Activated CD4-positive, alpha-beta memory T cell treated with anti-CD3 and anti-CD28 coated beads, Interleukin-2, amount 10 ng/mL, durations not matched to agents 7 days and 5 days (primary cell): ENCODE measurements at regions not wholly inside any gene's neighbourhood (a gene's known extent, or its start where the extent isn't known, plus 50 kb on each side); places are given as distances from the start of the nearest gene placed in this dataset.

Experiments used
- CTCF ChIA-PET: fragments of 350-600 bp; sonication (Branson Sonifier 250); formaldehyde crosslinking; loops from one replicate; lab custom pipeline; 2021; ENCODE audit warnings: antibody characterized with exemption, inconsistent platforms; lab: Charles Lee
- POLR2A ChIA-PET: fragments of 350-600 bp; sonication (Branson Sonifier 250); formaldehyde crosslinking; loops from one replicate; lab custom pipeline; 2021; ENCODE audit warnings: antibody characterized with exemption; lab: Charles Lee
- DNase-seq: peaks from one replicate; pipeline ENCODE4 v3.0.0-alpha.2; 2020
- H3K27ac Mint-ChIP-seq: one replicate; pipeline ENCODE4 v1.8.0; 2021; ENCODE audit warnings: mild to moderate bottlenecking, mixed read lengths
- H3K27me3 Mint-ChIP-seq: one replicate; pipeline ENCODE4 v1.8.0; 2021; ENCODE audit warnings: mixed read lengths
- H3K36me3 Mint-ChIP-seq: one replicate; pipeline ENCODE4 v1.8.0; 2021; ENCODE audit warnings: low read depth, mixed read lengths
- H3K4me1 Mint-ChIP-seq: one replicate; pipeline ENCODE4 v1.8.0; 2021; ENCODE audit warnings: mixed read lengths
- H3K4me3 Mint-ChIP-seq: one replicate; pipeline ENCODE4 v1.8.0; 2021; ENCODE audit warnings: mild to moderate bottlenecking, mixed read lengths
- H3K9me3 Mint-ChIP-seq: one replicate; pipeline ENCODE4 v1.8.0; 2021; ENCODE audit warnings: mixed read lengths

DNA sequence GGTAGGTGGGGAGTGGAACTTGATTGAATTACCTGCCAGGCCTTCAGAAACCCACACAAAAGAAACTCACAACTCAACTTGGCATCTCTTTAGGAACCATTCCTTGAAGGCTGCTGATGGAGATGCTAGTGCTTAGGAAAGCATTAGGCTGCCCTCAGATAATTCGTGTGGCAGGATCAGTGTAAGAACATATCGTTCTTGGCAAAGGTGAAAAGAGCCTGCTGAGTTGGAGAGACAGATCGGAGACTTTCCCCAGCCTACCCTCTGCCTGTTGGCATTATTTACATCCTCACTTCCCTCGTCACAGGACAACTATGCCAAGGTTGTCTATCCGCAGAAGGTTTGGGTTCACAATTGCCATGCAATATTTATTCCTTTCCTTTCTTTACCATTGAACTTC is 120.0 kb upstream of the HS3ST3A1 start:
- H3K4me3 Mint-ChIP-seq = no peak overlapping the region
- ChIA-PET CTCF (no interaction called here), POLR2A (no interaction called here)
- no peaks in the 10 kb centered on the region for H3K36me3 Mint-ChIP-seq
- no peak overlapping the region for H3K27ac Mint-ChIP-seq
- no peaks in the 10 kb centered on the region for H3K27me3 Mint-ChIP-seq
- H3K9me3 Mint-ChIP-seq = peaks cover 2% of the 10 kb centered on the region
- no peak for DNase-seq
- no peaks in the 10 kb centered on the region for H3K4me1 Mint-ChIP-seq

DNA sequence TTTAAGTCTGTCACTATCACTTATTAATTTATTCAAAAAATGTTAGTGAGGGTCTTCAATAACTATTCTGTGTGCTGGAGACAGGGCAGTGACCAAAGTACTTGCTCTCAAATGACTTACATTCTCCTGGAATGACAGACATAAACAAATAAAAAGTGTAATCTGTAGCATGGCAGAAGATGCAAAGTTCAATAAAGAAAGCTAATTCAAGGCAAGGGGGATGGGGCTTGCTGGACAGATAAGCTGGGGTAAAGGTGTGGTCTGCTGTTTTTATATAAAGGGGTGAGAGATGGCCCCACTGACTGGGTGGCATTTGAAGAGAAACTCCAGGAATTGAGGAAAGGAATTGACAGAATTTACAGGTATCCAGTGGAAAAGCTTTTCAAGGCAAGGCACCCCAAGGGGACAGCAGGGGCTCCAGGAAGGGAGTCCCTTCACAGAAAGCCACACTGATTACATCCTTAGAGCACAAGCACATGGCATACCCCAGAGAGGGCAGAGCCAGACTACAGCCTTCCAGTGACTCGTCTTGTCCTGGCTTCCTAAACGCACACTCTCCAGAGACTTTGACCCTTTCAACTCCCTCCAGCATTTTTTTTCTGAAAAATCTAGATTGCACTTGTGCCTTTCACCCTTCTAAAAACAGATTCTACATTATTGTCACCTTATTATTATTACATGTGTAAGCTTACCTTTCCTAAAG is 123.7 kb upstream of the HS3ST3A1 start:
- no peak for DNase-seq
- POLR2A ChIA-PET = no interaction called here
- Mint-ChIP-seq H3K27me3 (peaks cover 2% of the 10 kb centered on the region), H3K27ac (no peak overlapping the region), H3K36me3 (no peaks in the 10 kb centered on the region), H3K4me3 (no peak overlapping the region), H3K9me3 (no peaks in the 10 kb centered on the region), H3K4me1 (no peaks in the 10 kb centered on the region)
- CTCF ChIA-PET = no interaction called here

DNA sequence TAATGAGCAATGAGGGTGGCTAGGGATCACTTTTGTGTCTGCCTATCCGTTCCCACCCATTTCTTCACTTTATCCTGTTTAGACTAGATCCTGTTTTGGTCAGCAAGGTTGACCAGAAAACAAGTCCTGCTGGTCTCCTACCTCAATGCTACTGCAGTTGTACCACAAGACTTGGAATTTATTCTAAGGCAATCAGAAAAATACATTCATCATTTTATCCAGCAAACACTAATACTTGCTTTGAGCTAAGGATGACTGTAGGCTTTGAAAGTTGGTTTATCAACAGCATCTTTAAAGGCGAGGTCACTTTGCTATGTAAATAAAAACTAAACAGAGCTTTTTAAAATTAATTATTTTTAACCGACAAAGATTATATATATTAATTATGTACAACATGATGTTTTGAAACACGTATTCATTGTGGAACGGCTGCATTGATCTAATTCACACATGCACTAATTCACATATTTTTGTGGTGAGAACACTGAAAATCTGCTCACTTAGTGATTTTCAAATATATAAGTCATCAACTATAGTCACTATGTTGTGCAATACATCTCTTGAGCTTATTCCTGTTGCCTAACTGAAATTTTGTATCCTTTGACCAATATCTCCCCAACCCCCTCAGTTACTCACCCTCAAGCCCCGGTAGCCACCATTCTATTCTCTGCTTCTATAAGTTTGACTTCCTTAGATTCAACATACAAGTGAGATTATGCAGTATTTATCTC is 125.9 kb upstream of the HS3ST3A1 start:
- DNase-seq = no peak
- no peaks in the 10 kb centered on the region for H3K9me3 Mint-ChIP-seq
- H3K27me3 Mint-ChIP-seq = peaks cover 2% of the 10 kb centered on the region
- H3K4me1 Mint-ChIP-seq = no peaks in the 10 kb centered on the region
- no peaks in the 10 kb centered on the region for H3K36me3 Mint-ChIP-seq
- ChIA-PET POLR2A (no interaction called here), CTCF (no interaction called here)
- H3K27ac Mint-ChIP-seq = no peak overlapping the region
- no peak overlapping the region for H3K4me3 Mint-ChIP-seq

DNA sequence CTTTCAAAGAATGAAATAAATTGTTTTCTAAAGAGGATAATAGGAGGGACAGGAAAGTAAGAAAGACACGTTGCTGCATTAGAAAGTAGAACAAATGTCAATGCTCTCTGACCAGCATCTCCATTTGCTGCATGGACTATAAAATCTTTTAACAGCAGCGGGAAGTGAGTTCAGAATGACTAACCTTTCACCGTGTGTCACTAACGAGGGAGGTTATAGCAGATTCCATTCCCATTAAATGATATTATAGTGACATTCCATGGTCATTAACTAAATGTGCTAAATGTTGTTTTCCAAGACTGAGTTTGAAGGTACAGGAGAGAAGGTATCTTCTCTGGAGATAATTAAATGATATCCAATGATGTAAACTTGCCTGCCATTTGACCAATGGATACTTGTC is 127.1 kb upstream of the HS3ST3A1 start:
- no peak overlapping the region for H3K27ac Mint-ChIP-seq
- ChIA-PET POLR2A (no interaction called here), CTCF (no interaction called here)
- H3K9me3 Mint-ChIP-seq = no peaks in the 10 kb centered on the region
- H3K36me3 Mint-ChIP-seq = no peaks in the 10 kb centered on the region
- no peaks in the 10 kb centered on the region for H3K4me1 Mint-ChIP-seq
- peaks cover 2% of the 10 kb centered on the region for H3K27me3 Mint-ChIP-seq
- no peak overlapping the region for H3K4me3 Mint-ChIP-seq
- no peak for DNase-seq

DNA sequence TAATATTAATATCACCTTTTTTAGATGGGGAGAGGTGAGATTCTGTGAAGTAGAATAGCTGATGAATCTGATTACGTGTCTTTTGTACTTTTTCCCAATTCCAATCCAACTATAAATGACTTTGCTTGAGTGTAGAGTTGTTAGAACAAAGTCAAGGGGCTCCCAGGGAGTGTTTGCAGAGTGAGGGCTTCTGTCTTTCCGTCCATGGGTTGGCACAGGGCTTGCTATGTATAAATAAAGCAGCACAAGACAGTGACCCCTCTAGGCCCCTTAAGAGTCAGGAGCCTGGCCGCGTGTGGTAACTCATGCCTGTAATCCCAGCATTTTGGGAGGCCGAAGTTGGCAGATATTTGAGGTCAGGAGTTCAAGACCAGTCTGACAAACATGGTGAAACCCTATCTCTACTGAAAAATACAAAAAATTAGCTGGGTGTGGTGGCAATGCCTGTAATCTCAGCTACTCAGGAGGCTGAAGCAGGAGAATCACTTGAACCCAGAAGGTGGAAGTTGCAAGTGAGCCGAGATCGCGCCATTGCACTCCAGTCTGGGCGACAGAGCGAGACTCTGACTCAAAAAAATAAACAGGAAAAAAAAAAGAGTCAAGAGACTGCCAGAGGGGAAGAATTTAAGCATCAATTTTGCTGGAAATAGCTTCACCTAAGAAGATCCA is 127.9 kb upstream of the HS3ST3A1 start:
- DNase-seq = no peak
- H3K36me3 Mint-ChIP-seq = no peaks in the 10 kb centered on the region
- no peak overlapping the region for H3K27ac Mint-ChIP-seq
- peaks cover 2% of the 10 kb centered on the region for H3K27me3 Mint-ChIP-seq
- H3K4me1 Mint-ChIP-seq = no peaks in the 10 kb centered on the region
- no peak overlapping the region for H3K4me3 Mint-ChIP-seq
- ChIA-PET CTCF (no interaction called here), POLR2A (no interaction called here)
- no peaks in the 10 kb centered on the region for H3K9me3 Mint-ChIP-seq

DNA sequence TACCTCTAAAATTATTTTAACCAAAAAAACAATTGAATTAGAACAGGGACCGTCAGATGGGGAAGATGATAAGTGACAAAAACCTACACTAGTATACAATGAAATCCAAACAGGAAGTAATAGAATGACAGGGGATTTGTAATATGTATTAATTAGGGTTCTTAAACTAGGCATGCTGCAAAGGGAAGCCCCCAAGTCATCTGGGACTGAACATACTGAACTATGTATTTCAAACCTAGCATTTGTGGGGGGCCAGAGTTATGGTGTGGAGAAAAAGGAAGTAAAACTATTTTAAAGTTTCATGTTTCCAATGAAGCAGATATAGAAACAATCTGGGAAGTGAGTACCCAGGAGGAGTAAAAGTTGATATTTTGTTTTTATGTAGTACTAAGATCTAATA is 133.2 kb upstream of the HS3ST3A1 start:
- H3K27ac Mint-ChIP-seq = no peak overlapping the region
- H3K9me3 Mint-ChIP-seq = no peaks in the 10 kb centered on the region
- H3K36me3 Mint-ChIP-seq = no peaks in the 10 kb centered on the region
- H3K27me3 Mint-ChIP-seq = no peaks in the 10 kb centered on the region
- no peak for DNase-seq
- H3K4me3 Mint-ChIP-seq = no peak overlapping the region
- ChIA-PET CTCF (no interaction called here), POLR2A (no interaction called here)
- no peaks in the 10 kb centered on the region for H3K4me1 Mint-ChIP-seq

DNA sequence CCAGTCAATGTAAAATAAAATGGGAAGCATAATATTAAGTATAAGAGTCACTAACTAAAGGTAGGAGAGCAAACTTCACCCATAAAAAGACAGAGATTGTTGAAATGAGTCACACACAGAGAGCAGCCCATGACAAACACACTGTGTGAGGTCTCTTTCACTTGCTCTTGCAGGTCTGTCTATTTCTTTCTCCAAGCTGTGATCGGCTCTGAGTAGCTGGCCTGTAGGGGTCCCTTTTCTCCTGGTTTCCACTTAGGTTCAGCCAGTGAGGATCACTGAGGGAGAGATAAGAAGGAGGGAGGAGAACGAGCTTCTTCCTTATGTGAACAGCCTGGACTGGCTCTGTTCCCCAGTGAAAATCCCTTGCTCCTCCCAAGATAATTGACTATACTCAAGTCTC is 133.7 kb upstream of the HS3ST3A1 start:
- no peaks in the 10 kb centered on the region for H3K4me1 Mint-ChIP-seq
- no peak overlapping the region for H3K27ac Mint-ChIP-seq
- ChIA-PET POLR2A (no interaction called here), CTCF (no interaction called here)
- no peaks in the 10 kb centered on the region for H3K9me3 Mint-ChIP-seq
- H3K4me3 Mint-ChIP-seq = no peak overlapping the region
- no peak for DNase-seq
- no peaks in the 10 kb centered on the region for H3K36me3 Mint-ChIP-seq
- no peaks in the 10 kb centered on the region for H3K27me3 Mint-ChIP-seq

DNA sequence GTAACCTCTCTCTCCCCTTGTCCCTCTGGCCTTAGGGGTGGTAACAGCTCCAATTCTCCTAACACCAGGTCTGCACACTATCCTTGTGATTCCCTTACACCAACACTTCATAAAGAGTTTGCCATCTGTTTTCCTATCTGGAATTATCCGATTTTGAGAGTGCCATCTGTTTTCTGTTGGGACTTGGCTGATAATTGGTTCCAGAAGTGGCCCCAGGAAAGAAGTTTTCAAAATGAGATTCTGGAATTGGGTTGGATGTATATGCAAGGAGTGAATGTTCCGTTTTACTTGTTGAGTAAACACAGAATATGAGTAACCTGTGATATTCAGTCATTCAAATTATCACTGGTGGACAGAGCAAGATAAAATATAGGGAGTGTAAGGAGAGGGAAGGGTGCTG is 134.1 kb upstream of the HS3ST3A1 start:
- CTCF ChIA-PET = no interaction called here
- H3K4me3 Mint-ChIP-seq = no peak overlapping the region
- H3K4me1 Mint-ChIP-seq = no peaks in the 10 kb centered on the region
- H3K27me3 Mint-ChIP-seq = no peaks in the 10 kb centered on the region
- H3K27ac Mint-ChIP-seq = no peak overlapping the region
- POLR2A ChIA-PET = no interaction called here
- no peaks in the 10 kb centered on the region for H3K36me3 Mint-ChIP-seq
- H3K9me3 Mint-ChIP-seq = no peaks in the 10 kb centered on the region
- no peak for DNase-seq

DNA sequence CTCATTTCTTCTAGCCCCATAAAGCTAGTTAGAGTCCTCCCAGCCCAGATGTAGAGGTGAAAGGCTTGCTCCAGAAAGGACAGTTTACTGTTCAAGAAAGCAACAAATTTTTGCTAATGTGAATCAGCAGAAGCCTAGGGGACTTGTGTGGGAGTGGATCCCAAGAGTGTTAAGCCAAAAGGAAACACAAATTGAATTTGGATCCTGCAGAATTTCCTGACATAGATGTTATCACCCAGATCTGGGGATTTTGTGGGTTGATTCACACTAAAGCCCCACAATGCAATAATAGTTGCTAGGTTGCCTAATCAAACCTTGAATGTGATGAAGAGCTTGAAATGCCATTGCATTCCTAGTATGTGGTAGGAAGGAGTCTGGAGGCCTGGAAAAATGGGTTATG is 135.2 kb upstream of the HS3ST3A1 start:
- no peaks in the 10 kb centered on the region for H3K36me3 Mint-ChIP-seq
- no peak overlapping the region for H3K4me3 Mint-ChIP-seq
- DNase-seq = no peak
- no peaks in the 10 kb centered on the region for H3K27me3 Mint-ChIP-seq
- no peaks in the 10 kb centered on the region for H3K9me3 Mint-ChIP-seq
- ChIA-PET CTCF (no interaction called here), POLR2A (no interaction called here)
- no peak overlapping the region for H3K27ac Mint-ChIP-seq
- no peaks in the 10 kb centered on the region for H3K4me1 Mint-ChIP-seq

DNA sequence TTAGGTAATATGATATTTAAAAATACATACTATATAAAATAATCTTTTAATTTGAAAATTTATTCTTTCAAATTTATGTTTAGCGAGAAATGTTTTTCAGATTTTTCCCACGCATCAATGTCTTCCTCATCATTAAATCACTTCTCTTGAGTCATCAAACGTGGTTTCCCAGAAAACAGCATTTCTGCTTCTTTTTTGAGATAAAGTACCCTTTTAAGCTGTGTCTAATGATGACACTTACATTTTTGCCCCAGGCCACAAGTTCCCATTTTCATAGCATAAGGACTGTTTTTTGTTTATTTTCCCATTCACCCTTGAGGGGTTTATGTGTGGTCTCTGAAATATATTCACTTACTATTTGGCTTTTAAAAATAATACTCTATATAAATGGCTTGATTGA is 139.0 kb upstream of the HS3ST3A1 start:
- Mint-ChIP-seq H3K27ac (no peak overlapping the region), H3K4me3 (no peak overlapping the region), H3K9me3 (no peaks in the 10 kb centered on the region), H3K36me3 (no peaks in the 10 kb centered on the region), H3K4me1 (no peaks in the 10 kb centered on the region), H3K27me3 (no peaks in the 10 kb centered on the region)
- POLR2A ChIA-PET = no interaction called here
- DNase-seq = no peak
- CTCF ChIA-PET = no interaction called here

DNA sequence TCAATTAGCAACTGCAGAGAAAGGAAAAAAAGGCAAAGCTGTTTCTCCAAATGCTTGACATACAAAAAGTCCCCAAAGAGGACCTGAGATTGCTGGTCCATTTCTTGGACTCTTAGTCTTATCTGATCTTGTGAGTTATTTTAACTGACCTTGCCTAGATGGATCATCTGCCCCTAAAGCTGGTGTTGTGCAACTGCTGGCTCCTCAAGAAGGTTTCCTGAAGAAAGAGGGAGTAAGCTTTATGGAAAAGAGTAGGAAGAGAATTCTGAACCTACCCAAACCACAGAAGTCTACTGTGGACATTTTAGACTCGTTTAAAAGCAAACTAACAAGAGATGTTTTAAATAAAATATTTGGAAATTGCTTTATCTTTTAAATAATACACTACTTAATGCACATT is 140.0 kb upstream of the HS3ST3A1 start:
- ChIA-PET CTCF (no interaction called here), POLR2A (no interaction called here)
- no peaks in the 10 kb centered on the region for H3K9me3 Mint-ChIP-seq
- no peak overlapping the region for H3K27ac Mint-ChIP-seq
- no peaks in the 10 kb centered on the region for H3K4me1 Mint-ChIP-seq
- H3K27me3 Mint-ChIP-seq = no peaks in the 10 kb centered on the region
- H3K4me3 Mint-ChIP-seq = no peak overlapping the region
- no peak for DNase-seq
- no peaks in the 10 kb centered on the region for H3K36me3 Mint-ChIP-seq

DNA sequence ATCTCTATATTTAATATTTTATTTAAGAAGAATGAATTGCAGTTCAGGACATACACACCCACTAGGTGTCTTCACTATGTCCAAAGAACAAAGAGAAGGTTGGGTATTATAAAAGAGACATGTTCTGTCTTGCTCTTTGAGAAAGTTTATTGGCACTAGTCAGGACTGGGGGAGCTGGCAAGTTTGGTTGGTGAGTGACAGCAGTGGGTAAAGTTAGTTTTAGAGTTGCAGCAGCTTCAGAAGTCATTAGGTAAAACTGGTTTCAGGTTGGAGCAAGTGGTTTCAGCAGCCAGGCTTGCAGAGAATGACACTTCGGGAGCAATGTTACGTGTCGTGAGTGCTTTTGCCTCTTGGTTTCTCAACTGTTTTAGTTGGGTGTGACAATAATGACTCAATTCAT is 142.2 kb upstream of the HS3ST3A1 start:
- Mint-ChIP-seq H3K9me3 (no peaks in the 10 kb centered on the region), H3K4me3 (no peak overlapping the region), H3K27ac (no peak overlapping the region), H3K36me3 (no peaks in the 10 kb centered on the region), H3K4me1 (no peaks in the 10 kb centered on the region), H3K27me3 (no peaks in the 10 kb centered on the region)
- DNase-seq = no peak
- POLR2A ChIA-PET = no interaction called here
- CTCF ChIA-PET = no interaction called here

DNA sequence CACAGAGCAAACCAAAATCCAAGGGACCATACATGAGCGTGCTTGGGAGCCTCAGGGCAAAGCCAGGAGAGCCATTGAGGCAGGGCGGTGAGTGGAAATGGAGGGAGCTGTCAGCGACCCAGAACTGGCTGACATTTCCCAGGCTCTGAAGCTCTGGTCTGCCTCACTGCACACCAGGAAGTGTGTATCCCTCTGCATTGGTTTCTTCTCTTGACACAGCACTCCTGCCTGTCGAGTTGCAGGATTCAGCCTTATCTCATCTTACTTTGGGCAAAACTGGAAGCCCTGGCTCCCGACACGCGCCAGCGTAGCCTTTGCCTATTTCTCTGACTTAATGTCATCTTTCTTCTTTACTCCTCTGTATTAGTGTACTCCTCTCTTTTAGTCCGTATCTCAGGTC is 144.7 kb upstream of the HS3ST3A1 start:
- no peak overlapping the region for H3K27ac Mint-ChIP-seq
- ChIA-PET CTCF (no interaction called here), POLR2A (no interaction called here)
- no peaks in the 10 kb centered on the region for H3K27me3 Mint-ChIP-seq
- H3K9me3 Mint-ChIP-seq = no peaks in the 10 kb centered on the region
- H3K36me3 Mint-ChIP-seq = no peaks in the 10 kb centered on the region
- no peaks in the 10 kb centered on the region for H3K4me1 Mint-ChIP-seq
- no peak overlapping the region for H3K4me3 Mint-ChIP-seq
- no peak for DNase-seq
